GM23248 (cell line): ENCODE measurements at regions not wholly inside any gene's neighbourhood (a gene's known extent, or its start where the extent isn't known, plus 50 kb on each side); places are given as distances from the start of the nearest gene placed in this dataset.

ENCODE experiments used
- DNase-seq: peaks from one replicate; pipeline ENCODE4 v3.0.0-alpha.2; 2015
- H2AFZ ChIP-seq: fragments of 200-600 bp; sonication (generic); 2 replicates; pipeline ENCODE4 v1.6.1; 2016; ENCODE audit warnings: antibody characterized with exemption
- H3F3A ChIP-seq: fragments of 200-600 bp; sonication (generic); 2 replicates; pipeline ENCODE4 v1.6.1; 2016; ENCODE audit warnings: mild to moderate bottlenecking, antibody characterized with exemption, mixed run types; ENCODE audit not compliant: insufficient read depth
- H3K27ac ChIP-seq: fragments of 200-600 bp; sonication (generic); 2 replicates; pipeline ENCODE4 v1.5.1; 2016; ENCODE audit warnings: mild to moderate bottlenecking
- H3K27me3 ChIP-seq: fragments of 200-600 bp; sonication (generic); replicated peaks from 2 replicates; pipeline ENCODE4 v1.6.1; 2016; ENCODE audit warnings: mild to moderate bottlenecking; ENCODE audit not compliant: insufficient read depth
- H3K36me3 ChIP-seq: fragments of 200-600 bp; sonication (generic); 2 replicates; pipeline ENCODE4 v1.6.1; 2016; ENCODE audit warnings: low read depth, mild to moderate bottlenecking
- H3K4me1 ChIP-seq: fragments of 200-600 bp; sonication (generic); 2 replicates; pipeline ENCODE4 v1.6.1; 2016; ENCODE audit warnings: mild to moderate bottlenecking; ENCODE audit not compliant: insufficient read depth
- H3K4me2 ChIP-seq: fragments of 200-600 bp; sonication (generic); one replicate; pipeline ENCODE4 v1.6.1; 2016; ENCODE audit warnings: mild to moderate bottlenecking; ENCODE audit not compliant: unreplicated experiment
- H3K4me3 ChIP-seq: fragments of 200-600 bp; sonication (generic); 2 replicates; pipeline ENCODE4 v1.5.1; 2016; ENCODE audit warnings: mild to moderate bottlenecking
- H3K79me2 ChIP-seq: fragments of 200-600 bp; sonication (generic); 2 replicates; pipeline ENCODE4 v1.6.1; 2016; ENCODE audit warnings: mild to moderate bottlenecking; ENCODE audit not compliant: insufficient read depth
- H3K9ac ChIP-seq: fragments of 200-600 bp; sonication (generic); 2 replicates; pipeline ENCODE4 v1.6.1; 2016; ENCODE audit warnings: mild to moderate bottlenecking
- H3K9me2 ChIP-seq: fragments of 200-600 bp; sonication (generic); 2 replicates; pipeline ENCODE4 v1.6.1; 2016; ENCODE audit warnings: mixed run types, mild to moderate bottlenecking, moderate library complexity; ENCODE audit not compliant: insufficient read depth
- H3K9me3 ChIP-seq: fragments of 200-600 bp; sonication (generic); one replicate; pipeline ENCODE4 v1.6.1; 2017; ENCODE audit warnings: low read depth
- H4K20me1 ChIP-seq: fragments of 200-600 bp; sonication (generic); 2 replicates; pipeline ENCODE4 v1.6.0; 2016; ENCODE audit not compliant: insufficient read depth
- EZH2 ChIP-seq: fragments of 200-600 bp; sonication (generic); IDR thresholded peaks from 2 replicates; pipeline ENCODE4 v1.6.1; 2018; ENCODE audit warnings: antibody characterized with exemption, mild to moderate bottlenecking; ENCODE audit not compliant: insufficient read depth, poor library complexity, severe bottlenecking
- EZH2phosphoT487 ChIP-seq: fragments of 200-600 bp; sonication (generic); IDR thresholded peaks from 2 replicates; pipeline ENCODE4 v1.6.1; 2018; ENCODE audit warnings: antibody characterized with exemption, moderate library complexity, mild to moderate bottlenecking, low read depth; ENCODE audit not compliant: insufficient read depth
- WGBS, 2 experiments: methylation state at CpG; one replicate each; pipeline ENCODE4 v1.1.6; 2015 to 2017; ENCODE audit warnings: low lambda C conversion rate in 2 of 2, low coverage in 1 of 2; ENCODE audit errors: missing lambda C conversion rate in 2 of 2; 5-methylcytosine and 5-hydroxymethylcytosine counted together
- in situ Hi-C: fragments of 300-500 bp; cut with MboI; formaldehyde crosslinking; loops from 2 replicates; pipeline ENCODE4 v1.15.0; 2020

DNA sequence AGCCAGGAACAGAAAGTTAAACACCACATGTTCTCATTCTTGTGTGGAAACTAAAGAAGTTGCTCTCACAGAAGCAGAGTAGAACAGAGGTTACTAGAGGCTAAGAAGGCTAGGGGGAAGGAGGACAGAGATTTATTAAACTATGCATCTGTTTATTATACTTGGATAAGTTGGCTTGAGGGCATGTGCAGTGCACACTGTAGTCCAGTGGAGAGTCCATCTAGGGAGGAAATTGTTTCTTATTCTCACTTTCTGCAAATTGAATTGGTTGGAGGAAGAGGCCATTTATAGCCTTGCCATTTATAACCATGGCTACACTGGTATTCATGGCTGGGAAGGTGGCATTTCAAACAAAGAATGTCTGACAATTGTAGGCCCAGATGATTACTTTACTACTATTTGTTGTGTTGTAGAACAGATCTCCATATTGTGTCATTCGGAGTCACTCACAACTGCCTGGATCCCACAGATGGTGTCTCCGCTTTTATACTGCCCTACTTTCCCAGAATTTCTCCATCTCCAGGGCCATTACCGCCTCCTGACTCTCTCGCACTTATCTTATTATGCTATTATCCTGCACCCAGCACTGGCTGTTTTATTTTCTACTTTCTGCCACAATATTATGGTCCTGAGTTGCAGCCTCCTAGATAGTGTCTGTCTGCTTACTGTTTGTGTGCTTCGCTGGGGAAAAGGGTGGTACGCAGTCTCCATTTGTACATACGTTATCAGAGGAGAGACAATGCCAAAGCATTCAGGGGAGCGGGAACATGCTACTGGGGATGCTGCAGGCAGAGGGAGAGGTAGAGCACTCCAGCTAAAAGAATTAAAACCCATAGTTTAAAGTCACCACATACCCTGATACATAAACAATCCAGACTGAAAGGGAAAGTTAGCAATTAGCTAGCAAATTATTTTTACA is 169.3 kb upstream of the BLID start:
- Histone ChIP-seq H3K4me2 (no peak overlapping the region), H4K20me1 (no peaks in the 10 kb centered on the region), H3K36me3 (peaks cover 4% of the 10 kb centered on the region; the same call in 1 of the 2 replicates), H3K9me3 (no peaks in the 10 kb centered on the region), H3K9ac (no peak overlapping the region), H2AFZ (no peak overlapping the region), H3K4me3 (no peak overlapping the region), H3K4me1 (0 out of 2 replicates have a peak, but pooled peaks cover 4% of the 10 kb centered on the region), H3K79me2 (no peaks in the 10 kb centered on the region), H3F3A (no peaks in the 10 kb centered on the region), H3K27ac (no peak overlapping the region), H3K27me3 (no peaks in the 10 kb centered on the region), H3K9me2 (no peaks in the 10 kb centered on the region; the same call in 1 of the 2 replicates)
- no peak for TF ChIP-seq EZH2
- TF ChIP-seq EZH2phosphoT487 = no peak
- in situ Hi-C loops = no loop called here
- DNase-seq = no peak
- WGBS, 2 experiments = 96 to 98% methylated on average over 8 of the region's 8 CpGs

DNA sequence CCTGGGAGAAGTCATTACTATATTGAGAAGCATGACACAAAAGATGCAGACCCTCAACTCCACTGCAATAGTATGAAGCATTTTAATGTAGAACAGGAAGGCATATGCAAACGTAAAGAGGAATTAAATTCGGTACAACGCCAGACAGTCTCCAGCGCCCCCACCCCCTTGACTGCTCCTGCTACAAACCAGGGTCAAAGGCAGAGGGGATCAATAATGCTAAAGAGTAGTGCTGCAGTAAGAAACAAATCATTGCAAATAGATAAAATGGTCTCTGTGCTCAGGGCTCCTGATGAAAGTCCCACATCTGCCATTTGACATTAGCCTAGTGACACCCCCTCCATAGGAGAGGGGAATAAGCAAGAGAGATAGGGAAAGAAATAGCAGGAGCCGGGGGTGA is 164.9 kb upstream of the BLID start:
- no peaks in the 10 kb centered on the region; the same call in 1 of the 2 replicates for H3K9me2 ChIP-seq
- WGBS, 2 experiments = 61 to 68% methylated on average over 5 of the region's 5 CpGs
- H3K4me1 ChIP-seq = peaks cover 12% of the 10 kb centered on the region
- no peak overlapping the region for H3K9ac ChIP-seq
- no peaks in the 10 kb centered on the region for H3K79me2 ChIP-seq
- H3K4me3 ChIP-seq = no peak overlapping the region
- H4K20me1 ChIP-seq = no peaks in the 10 kb centered on the region
- no peak overlapping the region for H2AFZ ChIP-seq
- H3K27me3 ChIP-seq = no peaks in the 10 kb centered on the region
- TF ChIP-seq EZH2phosphoT487 (no peak), EZH2 (no peak)
- 0 out of 2 replicates have a peak, but pooled peaks cover 5% of the 10 kb centered on the region for H3F3A ChIP-seq
- in situ Hi-C loops = no loop called here
- no peaks in the 10 kb centered on the region for H3K36me3 ChIP-seq
- H3K4me2 ChIP-seq = no peak overlapping the region
- no peak for DNase-seq
- H3K9me3 ChIP-seq = no peaks in the 10 kb centered on the region
- no peak overlapping the region for H3K27ac ChIP-seq

DNA sequence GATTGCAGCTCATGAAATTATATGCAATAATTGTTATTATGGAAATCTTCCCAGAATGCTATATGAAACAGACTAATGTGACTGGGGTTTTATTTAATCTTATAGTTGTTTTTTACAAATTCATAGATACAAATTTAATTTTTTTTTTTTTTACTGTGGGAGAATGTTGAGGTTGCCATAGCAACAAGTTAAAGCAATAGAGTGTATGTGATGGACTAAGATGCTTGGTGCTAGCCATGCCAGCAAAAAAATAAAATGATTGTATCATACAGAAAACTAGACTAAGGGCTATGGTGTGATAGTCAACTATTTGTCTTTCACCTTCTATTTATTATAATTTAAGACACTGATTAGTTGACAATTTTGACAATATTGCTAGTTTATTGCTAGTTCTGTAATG is 163.2 kb upstream of the BLID start:
- Histone ChIP-seq H3K4me2 (no peak overlapping the region), H3K27me3 (no peaks in the 10 kb centered on the region), H2AFZ (no peak overlapping the region), H3K9ac (no peak overlapping the region), H3K36me3 (no peaks in the 10 kb centered on the region), H3K9me3 (no peaks in the 10 kb centered on the region), H3K4me1 (peaks cover 15% of the 10 kb centered on the region), H3K27ac (no peak overlapping the region), H3K4me3 (no peak overlapping the region), H4K20me1 (no peaks in the 10 kb centered on the region), H3K9me2 (no peaks in the 10 kb centered on the region; the same call in 1 of the 2 replicates), H3K79me2 (no peaks in the 10 kb centered on the region), H3F3A (0 out of 2 replicates have a peak, but pooled peaks cover 19% of the 10 kb centered on the region)
- peak; percentile 10 for DNase-seq
- in situ Hi-C loops = no loop called here
- TF ChIP-seq EZH2 (no peak), EZH2phosphoT487 (no peak)

DNA sequence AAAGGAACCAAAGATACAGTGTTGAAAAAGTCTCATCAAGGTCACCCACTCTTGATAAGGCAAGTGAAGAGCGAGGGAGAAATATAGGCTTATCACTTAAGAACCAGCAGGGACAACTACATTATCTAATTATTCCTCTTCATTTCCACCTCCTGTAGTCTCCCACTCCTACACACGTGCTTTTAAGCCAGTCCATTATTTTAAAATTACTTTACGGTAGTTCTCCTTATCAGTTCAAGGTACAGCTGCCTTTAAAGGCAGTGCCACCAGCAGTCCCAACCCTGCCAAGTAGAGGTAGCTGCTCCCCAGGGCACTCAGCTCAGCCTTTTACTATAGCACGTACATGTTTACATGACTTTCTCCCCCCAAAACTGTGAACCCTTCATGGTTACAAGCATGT is 161.5 kb upstream of the BLID start:
- in situ Hi-C loops = no loop called here
- Histone ChIP-seq H4K20me1 (no peaks in the 10 kb centered on the region), H2AFZ (no peak overlapping the region), H3F3A (peaks cover 32% of the 10 kb centered on the region; the same call in 1 of the 2 replicates), H3K27me3 (no peaks in the 10 kb centered on the region), H3K4me1 (peaks cover 25% of the 10 kb centered on the region), H3K79me2 (no peaks in the 10 kb centered on the region), H3K4me2 (no peak overlapping the region), H3K27ac (no peak overlapping the region), H3K4me3 (no peak overlapping the region), H3K9me3 (no peaks in the 10 kb centered on the region), H3K9me2 (no peaks in the 10 kb centered on the region), H3K36me3 (no peaks in the 10 kb centered on the region), H3K9ac (no peak overlapping the region)
- WGBS, 2 experiments = 83 to 87% methylated on average over 4 of the region's 4 CpGs
- DNase-seq = no peak
- TF ChIP-seq EZH2 (no peak), EZH2phosphoT487 (no peak)
